Activated CD8-positive, alpha-beta T cell treated with anti-CD3 and anti-CD28 coated beads for 36 hours (primary cell): ENCODE measurements at regions not wholly inside any gene's neighbourhood (a gene's known extent, or its start where the extent isn't known, plus 50 kb on each side); places are given as distances from the start of the nearest gene placed in this dataset.

Experiments
- ATAC-seq: fragments of 200-7000 bp; cut with Tn5 transposase; one replicate; pipeline ENCODE4 v1.10.0; 2021; ENCODE audit warnings: mild to moderate bottlenecking, moderate library complexity
- CTCF ChIA-PET: fragments of 350-600 bp; sonication (Branson Sonifier 250); formaldehyde crosslinking; loops from one replicate; lab custom pipeline; 2021; ENCODE audit warnings: antibody characterized with exemption; lab: Charles Lee
- POLR2A ChIA-PET: fragments of 350-600 bp; sonication (Branson Sonifier 250); formaldehyde crosslinking; loops from one replicate; lab custom pipeline; 2021; ENCODE audit warnings: antibody characterized with exemption; lab: Charles Lee
- DNase-seq: peaks from one replicate; pipeline ENCODE4 v3.0.0-alpha.2; 2020
- H3K27ac Mint-ChIP-seq: one replicate; pipeline ENCODE4 v1.8.0; 2021; ENCODE audit warnings: mild to moderate bottlenecking, mixed read lengths
- H3K27me3 Mint-ChIP-seq: one replicate; pipeline ENCODE4 v1.8.0; 2021; ENCODE audit warnings: mixed read lengths
- H3K36me3 Mint-ChIP-seq: one replicate; pipeline ENCODE4 v1.8.0; 2021; ENCODE audit warnings: low read depth, mixed read lengths
- H3K4me1 Mint-ChIP-seq: one replicate; pipeline ENCODE4 v1.8.0; 2021; ENCODE audit warnings: low read depth, mixed read lengths
- H3K4me3 Mint-ChIP-seq: one replicate; pipeline ENCODE4 v1.8.0; 2021; ENCODE audit warnings: mild to moderate bottlenecking, moderate library complexity, mixed read lengths
- H3K9me3 Mint-ChIP-seq: one replicate; pipeline ENCODE4 v1.8.0; 2021; ENCODE audit warnings: mixed read lengths
- CTCF ChIP-seq: fragments of 200-600 bp; IDR thresholded peaks from one replicate; pipeline ENCODE4 v1.8.0; 2022; ENCODE audit warnings: antibody characterized with exemption, mild to moderate bottlenecking
- intact Hi-C: fragments of 100-400 bp; cut with micrococcal nuclease; formaldehyde crosslinking; loops from one replicate; pipeline ENCODE4 v1.10.0; 2022

DNA sequence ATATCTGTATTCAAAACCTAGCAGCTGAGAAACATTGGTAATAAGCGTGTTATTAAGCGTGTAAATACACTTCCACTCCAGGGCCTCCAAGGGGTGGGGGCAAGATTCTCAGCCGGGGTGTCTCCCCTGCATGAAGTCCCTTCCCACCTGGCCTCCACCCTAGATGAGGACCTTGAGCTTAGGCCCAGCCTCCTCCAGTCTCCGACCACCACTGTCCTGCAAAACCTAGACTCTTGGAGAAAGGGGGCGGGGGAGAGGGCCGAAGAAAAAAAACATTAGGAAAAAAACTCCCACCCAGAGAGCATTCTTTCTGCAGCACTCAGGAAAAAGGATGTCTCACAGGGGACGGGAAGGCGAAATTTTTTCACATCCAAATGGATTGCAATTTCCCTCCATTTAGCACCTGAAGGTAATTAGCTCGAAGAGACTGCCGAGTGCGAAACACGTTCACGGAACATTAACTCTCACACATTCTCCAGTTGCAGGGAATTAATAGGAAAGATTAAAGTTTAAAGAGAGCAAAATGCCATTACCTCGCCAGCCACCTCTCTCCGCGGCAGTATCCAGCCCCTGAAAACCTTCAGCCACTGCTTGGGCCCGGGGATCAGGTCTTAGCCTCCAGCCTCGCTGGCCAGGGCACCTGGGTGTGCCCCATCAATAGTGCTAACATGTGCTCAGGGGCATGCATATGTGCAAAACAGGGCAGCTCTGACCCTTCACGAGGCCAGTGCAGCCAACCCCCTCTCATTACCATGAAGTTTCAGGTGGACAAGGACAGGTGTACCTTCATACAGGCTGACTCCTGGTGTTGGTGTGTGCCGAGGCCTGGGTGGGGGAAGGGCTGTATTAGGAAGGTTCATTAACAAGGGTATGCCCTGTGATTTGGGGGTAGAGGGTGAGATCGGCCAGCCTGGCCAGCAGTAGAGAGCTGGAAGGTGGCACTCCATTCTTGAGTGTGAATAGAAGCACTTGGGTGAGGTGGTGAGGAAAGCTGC, 77.2 kb downstream of the HIF1AN start:
- Mint-ChIP-seq H3K27ac (no peak overlapping the region), H3K4me3 (no peak overlapping the region), H3K27me3 (peaks cover 35% of the 10 kb centered on the region), H3K36me3 (no peaks in the 10 kb centered on the region), H3K9me3 (no peaks in the 10 kb centered on the region), H3K4me1 (no peaks in the 10 kb centered on the region)
- DNase-seq, result no peak
- ChIA-PET POLR2A (no interaction called here), CTCF (interaction anchor here (1.5 to 1.7 kb wide), 2 partner anchors 43 to 130 kb away, joined by 3 to 5 read pairs; no protein-coding TSS in a partner anchor)
- intact Hi-C loops, result no loop called here
- no peak for TF ChIP-seq CTCF
- ATAC-seq, result no peak

DNA sequence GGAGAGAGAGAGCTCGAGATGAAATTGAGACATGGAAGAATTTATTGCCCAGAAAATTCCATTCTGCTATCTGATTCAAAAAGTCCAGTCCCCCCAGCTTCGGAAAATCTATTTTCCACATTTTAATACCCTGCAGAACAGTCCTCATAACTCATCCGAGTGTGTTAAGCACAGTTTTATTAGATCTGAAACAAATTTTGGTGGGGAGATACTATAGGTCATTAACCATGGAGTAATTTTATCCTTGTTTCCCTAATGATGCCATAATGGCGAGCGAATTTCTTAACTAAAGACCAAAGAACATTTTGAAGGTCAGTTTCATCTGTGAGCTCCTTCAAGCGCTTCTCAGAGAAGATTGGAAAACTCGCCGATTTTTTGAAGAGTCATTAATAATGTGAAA, 78.1 kb downstream of the HIF1AN start:
- Mint-ChIP-seq H3K27me3 (peaks cover 36% of the 10 kb centered on the region), H3K4me3 (no peak overlapping the region), H3K27ac (no peak overlapping the region), H3K4me1 (no peaks in the 10 kb centered on the region), H3K36me3 (no peaks in the 10 kb centered on the region), H3K9me3 (no peaks in the 10 kb centered on the region)
- ChIA-PET CTCF (interaction anchor here (1.5 kb wide), 1 partner anchor 44 kb away, joined by 3 read pairs; no protein-coding TSS in a partner anchor), POLR2A (no interaction called here)
- no peak for TF ChIP-seq CTCF
- DNase-seq, result no peak
- no peak for ATAC-seq
- intact Hi-C loops, result no loop called here

GRCh38 chr10:100614429-100615095, 78.8 kb downstream of the HIF1AN start:
- CTCF ChIA-PET, result no interaction called here
- peaks cover 37% of the 10 kb centered on the region for H3K27me3 Mint-ChIP-seq
- no peaks in the 10 kb centered on the region for H3K36me3 Mint-ChIP-seq

DNA sequence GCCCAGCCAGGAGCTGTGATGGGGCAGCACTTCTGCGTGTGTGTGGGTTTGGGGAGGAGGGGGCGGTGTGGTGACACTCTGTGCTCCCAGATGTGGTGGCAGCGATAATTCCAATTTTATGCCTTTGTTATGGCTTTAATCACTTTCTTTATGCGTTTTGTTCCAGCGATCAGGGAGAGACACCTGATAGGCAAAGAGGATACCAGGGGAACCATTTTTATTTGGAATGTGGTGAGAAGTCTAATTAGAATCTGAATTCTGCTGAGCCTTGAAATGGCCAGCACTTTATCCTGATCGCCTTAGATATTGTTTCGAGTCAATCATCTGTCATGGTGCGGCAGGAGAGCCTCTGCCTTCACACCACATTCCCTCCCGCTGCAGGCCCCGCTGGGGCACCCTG, 79.5 kb downstream of the HIF1AN start:
- intact Hi-C loops, result no loop called here
- no peak overlapping the region for H3K27ac Mint-ChIP-seq
- H3K4me1 Mint-ChIP-seq, result no peaks in the 10 kb centered on the region
- TF ChIP-seq CTCF, result no peak
- DNase-seq (no peak), ATAC-seq (no peak)
- H3K4me3 Mint-ChIP-seq, result no peak overlapping the region
- H3K27me3 Mint-ChIP-seq, result peaks cover 40% of the 10 kb centered on the region
- ChIA-PET CTCF (no interaction called here), POLR2A (no interaction called here)
- H3K9me3 Mint-ChIP-seq, result no peaks in the 10 kb centered on the region
- no peaks in the 10 kb centered on the region for H3K36me3 Mint-ChIP-seq

More at GRCh38 chr10:100614429-100615095, 78.8 kb downstream of the HIF1AN start:
- POLR2A ChIA-PET, result no interaction called here
- Mint-ChIP-seq H3K4me3 (no peak overlapping the region), H3K9me3 (no peaks in the 10 kb centered on the region), H3K4me1 (no peaks in the 10 kb centered on the region), H3K27ac (no peak overlapping the region)
- DNase-seq (no peak), ATAC-seq (no peak)
- TF ChIP-seq CTCF, result no peak
- intact Hi-C loops, result no loop called here
